ENCODE measurements at regions not wholly inside any gene's neighbourhood (a gene's known extent, or its start where the extent isn't known, plus 50 kb on each side); places are given as distances from the start of the nearest gene placed in this dataset.

DNA sequence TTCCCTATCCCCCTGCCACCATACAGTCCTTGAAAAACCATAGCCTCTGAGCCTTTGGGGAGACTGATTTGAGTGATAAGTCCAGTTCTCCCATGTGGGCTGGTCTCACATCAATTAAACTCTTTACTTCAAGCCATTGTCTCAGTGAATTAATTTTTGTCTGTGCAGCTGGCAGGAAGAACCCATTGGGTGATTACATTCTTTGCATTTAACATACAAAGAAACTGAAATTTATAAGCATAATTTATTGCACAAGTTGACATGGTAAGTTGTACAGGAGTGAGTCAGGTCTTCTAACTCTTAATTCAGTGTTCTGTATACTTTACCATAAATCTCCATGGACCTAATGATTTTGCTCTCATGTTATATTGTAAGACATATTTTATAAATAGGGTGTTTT is 1613.0 kb upstream of the LRRTM3 start:
- TF ChIP-seq, protein P1, sequence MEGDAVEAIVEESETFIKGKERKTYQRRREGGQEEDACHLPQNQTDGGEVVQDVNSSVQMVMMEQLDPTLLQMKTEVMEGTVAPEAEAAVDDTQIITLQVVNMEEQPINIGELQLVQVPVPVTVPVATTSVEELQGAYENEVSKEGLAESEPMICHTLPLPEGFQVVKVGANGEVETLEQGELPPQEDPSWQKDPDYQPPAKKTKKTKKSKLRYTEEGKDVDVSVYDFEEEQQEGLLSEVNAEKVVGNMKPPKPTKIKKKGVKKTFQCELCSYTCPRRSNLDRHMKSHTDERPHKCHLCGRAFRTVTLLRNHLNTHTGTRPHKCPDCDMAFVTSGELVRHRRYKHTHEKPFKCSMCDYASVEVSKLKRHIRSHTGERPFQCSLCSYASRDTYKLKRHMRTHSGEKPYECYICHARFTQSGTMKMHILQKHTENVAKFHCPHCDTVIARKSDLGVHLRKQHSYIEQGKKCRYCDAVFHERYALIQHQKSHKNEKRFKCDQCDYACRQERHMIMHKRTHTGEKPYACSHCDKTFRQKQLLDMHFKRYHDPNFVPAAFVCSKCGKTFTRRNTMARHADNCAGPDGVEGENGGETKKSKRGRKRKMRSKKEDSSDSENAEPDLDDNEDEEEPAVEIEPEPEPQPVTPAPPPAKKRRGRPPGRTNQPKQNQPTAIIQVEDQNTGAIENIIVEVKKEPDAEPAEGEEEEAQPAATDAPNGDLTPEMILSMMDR (IDR thresholded peaks at IDR 0.05; ENCODE audit: insufficient read depth, low read length, poor library complexity, severe bottlenecking), result no peak
- TF ChIP-seq EZH2phosphoT487 (conservative IDR thresholded peaks at IDR 0.05; ENCODE audit: low read length), result no peak
